Left ventricle myocardium inferior (tissue), 1 donor: ENCODE measurements at regions not wholly inside any gene's neighbourhood (a gene's known extent, or its start where the extent isn't known, plus 50 kb on each side); places are given as distances from the start of the nearest gene placed in this dataset.
A peak's percentile ranks its signal among the peaks of the same experiment; 100 is the strongest.

Experiments used
- DNase-seq: peaks from one replicate; pipeline ENCODE4 v3.0.0-alpha.2; 2020
- H3K27ac ChIP-seq: fragments of 200-600 bp; replicated peaks from 2 replicates; pipeline ENCODE4 v1.8.0; 2021
- H3K27me3 ChIP-seq: fragments of 200-600 bp; 2 replicates; pipeline ENCODE4 v1.8.0; 2021; ENCODE audit warnings: low read depth
- H3K36me3 ChIP-seq: fragments of 200-600 bp; 2 replicates; pipeline ENCODE4 v1.8.0; 2021
- H3K4me1 ChIP-seq: fragments of 200-600 bp; 2 replicates; pipeline ENCODE4 v1.8.0; 2021
- H3K4me3 ChIP-seq: fragments of 200-600 bp; 2 replicates; pipeline ENCODE4 v1.8.0; 2021; ENCODE audit warnings: mild to moderate bottlenecking, moderate library complexity
- H3K9me3 ChIP-seq: fragments of 200-600 bp; replicated peaks from 2 replicates; pipeline ENCODE4 v1.8.0; 2021
- CTCF ChIP-seq: fragments of 200-600 bp; IDR thresholded peaks from 2 replicates; pipeline ENCODE4 v1.8.0; 2021; ENCODE audit warnings: antibody characterized with exemption, mild to moderate bottlenecking, borderline replicate concordance
- intact Hi-C: fragments of 100-400 bp; cut with micrococcal nuclease; formaldehyde crosslinking; loops from one replicate; pipeline ENCODE4 v1.11.0; 2022
- donor health status: DM: no; HTN: yes; CAD: no; lungs with severe emphysema.

- DNase-seq, result peak; percentile 7
- Histone ChIP-seq H3K36me3 (no peaks in the 10 kb centered on the region), H3K27me3 (no peaks in the 10 kb centered on the region), H3K4me3 (no peak overlapping the region), H3K27ac (no peak overlapping the region), H3K9me3 (no peaks in the 10 kb centered on the region), H3K4me1 (peaks cover 37% of the 10 kb centered on the region)
- no peak for TF ChIP-seq CTCF
- intact Hi-C loops, result no loop called here
Observed at GRCh38 chr21:43304206-43304605, 122.7 kb downstream of the SIK1 start.

GRCh38 chr21:43303275-43304178, 123.4 kb downstream of the SIK1 start:
- intact Hi-C loops, result no loop called here
- H3K9me3 ChIP-seq, result no peaks in the 10 kb centered on the region
- TF ChIP-seq CTCF, result no peak
- peak; percentile 29 for DNase-seq
- H3K4me3 ChIP-seq, result no peak overlapping the region
- no peak overlapping the region for H3K27ac ChIP-seq
- peaks cover 37% of the 10 kb centered on the region for H3K4me1 ChIP-seq
- H3K27me3 ChIP-seq, result no peaks in the 10 kb centered on the region
- H3K36me3 ChIP-seq, result no peaks in the 10 kb centered on the region

- intact Hi-C loops, result no loop called here
- TF ChIP-seq CTCF, result no peak
- DNase-seq, result peak; percentile 11
- no peak overlapping the region for H3K4me3 ChIP-seq
- no peaks in the 10 kb centered on the region for H3K9me3 ChIP-seq
- H3K4me1 ChIP-seq, result peaks cover 37% of the 10 kb centered on the region
- H3K27ac ChIP-seq, result no peak overlapping the region
- H3K27me3 ChIP-seq, result no peaks in the 10 kb centered on the region
- no peaks in the 10 kb centered on the region for H3K36me3 ChIP-seq
Observed at GRCh38 chr21:43302769-43303168, 124.2 kb downstream of the SIK1 start.

- no peaks in the 10 kb centered on the region for H3K27me3 ChIP-seq
- H3K36me3 ChIP-seq, result no peaks in the 10 kb centered on the region
- intact Hi-C loops, result no loop called here
- peak; percentile 8 for DNase-seq
- no peak overlapping the region for H3K4me3 ChIP-seq
- H3K4me1 ChIP-seq, result peaks cover 34% of the 10 kb centered on the region
- TF ChIP-seq CTCF, result no peak
- H3K9me3 ChIP-seq, result no peaks in the 10 kb centered on the region
- H3K27ac ChIP-seq, result no peak overlapping the region
Observed at GRCh38 chr21:43302062-43302700, 124.8 kb downstream of the SIK1 start.

- intact Hi-C loops, result no loop called here
- Histone ChIP-seq H3K9me3 (no peaks in the 10 kb centered on the region), H3K4me3 (no peak overlapping the region), H3K27ac (peak overlapping the region; percentile 63), H3K36me3 (no peaks in the 10 kb centered on the region), H3K27me3 (no peaks in the 10 kb centered on the region), H3K4me1 (peaks cover 27% of the 10 kb centered on the region)
- no peak for TF ChIP-seq CTCF
- no peak for DNase-seq
Observed at GRCh38 chr21:43301409-43302061, 125.4 kb downstream of the SIK1 start.
